Trophoblast cell (in vitro differentiated cells and primary cell): ENCODE measurements at regions not wholly inside any gene's neighbourhood (a gene's known extent, or its start where the extent isn't known, plus 50 kb on each side); places are given as distances from the start of the nearest gene placed in this dataset.

Experiments used
- DNase-seq, 2 donors: peaks; one replicate each; pipeline ENCODE4 v3.0.0-alpha.2; 2016
- H2AFZ ChIP-seq: 2 replicates; pipeline ENCODE4 v1.6.1; 2013; ENCODE audit warnings: low read length, moderate library complexity, mild to moderate bottlenecking; ENCODE audit not compliant: insufficient read depth, poor library complexity
- H2AK5ac ChIP-seq: 2 replicates; pipeline ENCODE4 v1.6.1; 2013; ENCODE audit warnings: mild to moderate bottlenecking, low read length
- H2BK120ac ChIP-seq: 2 replicates; pipeline ENCODE4 v1.6.1; 2013; ENCODE audit warnings: low read length, mild to moderate bottlenecking, moderate library complexity; ENCODE audit not compliant: insufficient read depth, poor library complexity
- H2BK12ac ChIP-seq: 2 replicates; pipeline ENCODE4 v1.6.1; 2013; ENCODE audit warnings: mild to moderate bottlenecking, low read length, moderate library complexity
- H2BK5ac ChIP-seq: 2 replicates; pipeline ENCODE4 v1.6.1; 2013; ENCODE audit warnings: low read length, low read depth, moderate library complexity, mild to moderate bottlenecking; ENCODE audit not compliant: poor library complexity
- H3K14ac ChIP-seq: 2 replicates; pipeline ENCODE4 v1.6.1; 2013; ENCODE audit warnings: mild to moderate bottlenecking, low read length
- H3K18ac ChIP-seq: 2 replicates; pipeline ENCODE4 v1.6.1; 2013; ENCODE audit warnings: mild to moderate bottlenecking, low read length
- H3K23ac ChIP-seq: 2 replicates; pipeline ENCODE4 v1.6.1; 2013; ENCODE audit warnings: low read length
- H3K27ac ChIP-seq: 2 replicates; pipeline ENCODE4 v1.5.1; 2013; ENCODE audit warnings: low read depth, mild to moderate bottlenecking, inconsistent platforms, low read length, moderate library complexity
- H3K27me3 ChIP-seq: 2 replicates; pipeline ENCODE4 v1.6.1; 2013; ENCODE audit warnings: inconsistent platforms, mild to moderate bottlenecking, low read length, moderate library complexity; ENCODE audit not compliant: insufficient read depth
- H3K36me3 ChIP-seq, 2 experiments: 1 replicate in 1 of 2; 2 replicates in 1 of 2; pipeline ENCODE4 v1.6.1; 2013; ENCODE audit warnings: low read length in 2 of 2, mild to moderate bottlenecking in 2 of 2, moderate library complexity in 1 of 2; ENCODE audit not compliant: insufficient read depth in 2 of 2, control insufficient read depth in 1 of 2
- H3K4ac ChIP-seq: 2 replicates; pipeline ENCODE4 v1.6.1; 2013; ENCODE audit warnings: low read depth, mild to moderate bottlenecking, low read length, moderate library complexity
- H3K4me1 ChIP-seq, 2 experiments: 1 replicate in 1 of 2; 2 replicates in 1 of 2; pipeline ENCODE4 v1.6.1; 2013; ENCODE audit warnings: low read length in 2 of 2, mild to moderate bottlenecking in 2 of 2, moderate library complexity in 1 of 2; ENCODE audit not compliant: insufficient read depth in 2 of 2, control insufficient read depth in 1 of 2
- H3K4me2 ChIP-seq: 2 replicates; pipeline ENCODE4 v1.6.1; 2013; ENCODE audit warnings: inconsistent platforms, mild to moderate bottlenecking, low read length, moderate library complexity
- H3K4me3 ChIP-seq: 2 replicates; pipeline ENCODE4 v1.5.1; 2013; ENCODE audit warnings: mild to moderate bottlenecking, low read depth, low read length, inconsistent platforms
- H3K79me1 ChIP-seq: one replicate; pipeline ENCODE4 v1.6.1; 2013; ENCODE audit warnings: low read length
- H3K79me2 ChIP-seq: 2 replicates; pipeline ENCODE4 v1.6.1; 2013; ENCODE audit warnings: low read length, mild to moderate bottlenecking; ENCODE audit not compliant: control insufficient read depth, insufficient read depth, poor library complexity
- H3K9ac ChIP-seq: 2 replicates; pipeline ENCODE4 v1.6.1; 2013; ENCODE audit warnings: mild to moderate bottlenecking, low read length
- H3K9me3 ChIP-seq: 2 replicates; pipeline ENCODE4 v1.6.1; 2013; ENCODE audit warnings: low read depth, mild to moderate bottlenecking, control low read depth, inconsistent platforms, low read length; ENCODE audit not compliant: insufficient read depth
- H4K12ac ChIP-seq: 2 replicates; pipeline ENCODE4 v1.6.1; 2013; ENCODE audit warnings: low read depth, mild to moderate bottlenecking, low read length, moderate library complexity
- H4K8ac ChIP-seq: 2 replicates; pipeline ENCODE4 v1.6.1; 2013; ENCODE audit warnings: low read depth, mild to moderate bottlenecking, low read length, moderate library complexity
- H4K91ac ChIP-seq: one replicate; pipeline ENCODE4 v1.6.1; 2013; ENCODE audit warnings: low read depth, mild to moderate bottlenecking, low read length, moderate library complexity
- WGBS: extraction: QIAGEN DNeasy Blood & Tissue Kit; methylation state at CpG from one replicate; pipeline ENCODE4 v1.1.7; 2013; ENCODE audit warnings: missing lambda C conversion rate; ENCODE audit not compliant: insufficient read length, insufficient coverage; ENCODE audit errors: extremely low coverage; 5-methylcytosine and 5-hydroxymethylcytosine counted together

DNA sequence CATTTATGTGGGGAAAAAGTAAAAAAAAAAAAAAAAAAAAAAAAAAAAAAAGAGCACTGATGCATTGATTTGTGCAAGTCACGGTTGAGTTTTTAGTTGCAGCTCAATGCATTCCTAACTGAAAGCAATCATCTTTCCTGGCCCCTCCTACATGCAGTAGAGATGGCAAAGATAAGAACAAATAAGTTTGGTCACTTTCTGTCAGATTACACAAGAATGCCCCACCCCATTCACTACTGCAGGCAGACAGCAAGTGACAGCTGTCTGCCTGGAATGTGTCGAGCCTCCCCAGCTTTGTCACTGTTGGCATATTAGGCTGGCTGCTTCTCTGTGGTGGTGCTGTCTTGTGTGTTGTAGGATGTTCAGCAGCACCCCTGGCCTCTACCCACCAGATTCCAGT, 243.5 kb downstream of the FOXL1 start:
- Histone ChIP-seq H3K18ac (no peak overlapping the region), H3K79me2 (no peaks in the 10 kb centered on the region), H3K27me3 (no peaks in the 10 kb centered on the region), H2BK12ac (no peak overlapping the region), H3K36me3 (no peaks in the 10 kb centered on the region), H3K14ac (no peak overlapping the region), H2AFZ (no peak overlapping the region), H4K8ac (no peak overlapping the region), H3K4me1 (peaks cover 0 to 2% of the 10 kb centered on the region in 2 experiments), H3K9ac (no peak overlapping the region), H2BK5ac (no peak overlapping the region), H4K12ac (no peak overlapping the region), H3K4me3 (no peak overlapping the region), H4K91ac (no peak overlapping the region), H3K79me1 (no peaks in the 10 kb centered on the region), H3K4me2 (no peak overlapping the region), H3K27ac (no peak overlapping the region), H2BK120ac (no peak overlapping the region), H2AK5ac (no peak overlapping the region), H3K9me3 (peaks cover 2% of the 10 kb centered on the region), H3K23ac (no peak overlapping the region), H3K4ac (no peak overlapping the region)
- peak in 1 of 2 donors; percentile 4 for DNase-seq
- no CpG with 5 or more reads among the region's 2 CpGs for WGBS

DNA sequence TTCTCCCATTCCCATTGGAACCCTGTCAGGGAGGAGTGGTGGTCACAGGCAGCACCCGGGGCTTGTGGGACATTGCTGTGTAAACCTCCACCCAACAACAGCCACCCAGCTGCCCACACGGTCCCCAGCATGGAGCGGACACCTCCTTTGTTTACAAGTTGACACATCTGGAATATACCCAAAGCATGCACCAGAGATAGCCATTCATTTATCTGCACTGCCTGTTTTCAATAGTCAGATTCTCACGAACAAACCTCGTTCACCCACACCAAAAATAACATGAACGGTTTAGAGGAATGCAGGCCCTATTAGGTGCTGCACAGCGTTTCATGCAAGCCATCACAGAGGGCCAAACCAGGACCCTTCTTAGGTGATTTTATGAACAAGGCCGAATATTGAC, 244.8 kb downstream of the FOXL1 start:
- H3K4me1 ChIP-seq, result peaks cover 0 to 2% of the 10 kb centered on the region in 2 experiments
- no peak overlapping the region for H3K9ac ChIP-seq
- no peaks in the 10 kb centered on the region for H3K27me3 ChIP-seq
- H3K4ac ChIP-seq, result no peak overlapping the region
- DNase-seq, result no peak
- H3K18ac ChIP-seq, result no peak overlapping the region
- no peak overlapping the region for H4K91ac ChIP-seq
- H2BK12ac ChIP-seq, result no peak overlapping the region
- H2AFZ ChIP-seq, result no peak overlapping the region
- peaks cover 2% of the 10 kb centered on the region for H3K9me3 ChIP-seq
- no peak overlapping the region for H3K27ac ChIP-seq
- H3K4me2 ChIP-seq, result no peak overlapping the region
- no peak overlapping the region for H2BK5ac ChIP-seq
- no peak overlapping the region for H4K8ac ChIP-seq
- no peaks in the 10 kb centered on the region for H3K36me3 ChIP-seq
- no peak overlapping the region for H4K12ac ChIP-seq
- no peaks in the 10 kb centered on the region for H3K79me2 ChIP-seq
- WGBS, result no CpG with 5 or more reads among the region's 8 CpGs
- H3K23ac ChIP-seq, result no peak overlapping the region
- H3K14ac ChIP-seq, result no peak overlapping the region
- H3K4me3 ChIP-seq, result no peak overlapping the region
- H2AK5ac ChIP-seq, result no peak overlapping the region
- no peaks in the 10 kb centered on the region for H3K79me1 ChIP-seq
- no peak overlapping the region for H2BK120ac ChIP-seq

DNA sequence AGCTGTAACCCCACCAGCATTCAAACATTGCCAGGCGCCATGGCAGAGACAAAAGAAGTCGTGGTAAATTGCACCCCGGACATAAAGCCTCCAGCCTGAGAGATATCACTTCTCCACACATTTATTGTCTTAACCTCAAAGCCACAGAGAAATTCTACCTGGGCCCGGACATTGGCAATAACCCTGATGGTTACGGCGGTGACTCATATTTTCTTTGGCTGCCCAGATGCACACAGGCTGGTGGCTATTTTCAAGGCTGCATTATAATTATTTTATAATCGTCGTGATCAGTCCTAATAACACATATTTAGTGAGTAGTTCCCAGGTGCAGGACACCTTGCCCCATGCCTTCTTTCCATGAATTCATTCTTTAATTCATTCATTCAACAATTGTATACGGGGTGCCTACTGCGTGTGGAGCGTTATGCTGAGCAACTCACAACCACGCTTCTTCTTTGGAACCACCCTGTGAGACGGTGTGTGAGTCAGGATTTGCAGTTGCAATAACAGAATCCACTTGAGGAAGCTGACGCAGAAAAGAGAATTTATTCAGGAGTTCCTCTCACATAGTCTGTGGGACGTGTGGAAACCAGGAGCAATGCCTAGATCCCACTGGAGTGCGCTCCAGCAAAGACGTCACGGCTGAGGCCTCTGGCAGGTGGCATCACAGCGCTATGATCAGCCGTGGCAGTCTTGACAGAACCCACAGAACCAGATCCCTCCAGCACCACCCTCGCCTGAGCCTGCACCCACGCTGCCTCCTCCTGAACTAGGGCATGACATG, 245.7 kb downstream of the FOXL1 start:
- Histone ChIP-seq H3K4me1 (peaks cover 0 to 2% of the 10 kb centered on the region in 2 experiments), H3K79me2 (no peaks in the 10 kb centered on the region), H2BK5ac (no peak overlapping the region), H4K8ac (no peak overlapping the region), H4K12ac (no peak overlapping the region), H3K14ac (no peak overlapping the region), H3K36me3 (no peaks in the 10 kb centered on the region), H3K4me3 (no peak overlapping the region), H3K23ac (no peak overlapping the region), H2AFZ (no peak overlapping the region), H4K91ac (no peak overlapping the region), H3K27me3 (no peaks in the 10 kb centered on the region), H3K4ac (no peak overlapping the region), H2AK5ac (no peak overlapping the region), H3K4me2 (no peak overlapping the region), H3K9me3 (peaks cover 2% of the 10 kb centered on the region), H2BK120ac (no peak overlapping the region), H3K27ac (no peak overlapping the region), H3K79me1 (no peaks in the 10 kb centered on the region), H3K18ac (no peak overlapping the region), H3K9ac (no peak overlapping the region), H2BK12ac (no peak overlapping the region)
- DNase-seq, result no peak
- WGBS, result no CpG with 5 or more reads among the region's 22 CpGs

DNA sequence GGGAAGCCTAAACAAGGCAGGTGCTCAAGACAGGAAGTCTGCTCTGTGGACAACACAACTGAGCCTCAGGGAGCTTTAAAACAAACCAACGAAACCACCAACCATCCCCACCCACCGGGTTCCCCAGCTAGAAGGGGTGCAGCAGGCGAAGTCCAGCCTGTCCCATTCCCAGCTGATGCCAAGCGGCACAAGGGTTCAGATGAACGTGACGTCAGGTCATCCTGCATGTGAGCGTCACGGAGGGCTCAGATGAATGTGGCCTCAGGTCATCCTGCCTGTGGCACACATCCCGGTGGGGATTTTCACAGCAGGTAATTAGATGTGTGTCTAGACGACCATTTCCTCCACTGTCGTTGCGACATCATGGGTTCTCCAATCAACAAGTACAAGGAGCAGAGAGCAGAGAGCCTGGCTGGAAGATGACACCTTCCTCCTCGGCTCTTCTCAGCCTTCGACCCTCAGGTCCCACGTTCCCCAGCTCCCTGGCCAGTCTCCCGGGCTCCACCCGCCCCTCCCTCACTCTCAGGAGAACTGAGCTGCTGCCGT, 246.5 kb downstream of the FOXL1 start:
- H2BK120ac ChIP-seq, result no peak overlapping the region
- H3K27ac ChIP-seq, result no peak overlapping the region
- DNase-seq, result no peak
- no peak overlapping the region for H3K4ac ChIP-seq
- H2BK5ac ChIP-seq, result no peak overlapping the region
- H4K8ac ChIP-seq, result no peak overlapping the region
- no CpG with 5 or more reads among the region's 18 CpGs for WGBS
- H4K12ac ChIP-seq, result no peak overlapping the region
- no peak overlapping the region for H3K4me3 ChIP-seq
- no peak overlapping the region for H2BK12ac ChIP-seq
- no peak overlapping the region for H3K18ac ChIP-seq
- H3K9me3 ChIP-seq, result peaks cover 2% of the 10 kb centered on the region
- H2AFZ ChIP-seq, result no peak overlapping the region
- no peaks in the 10 kb centered on the region for H3K36me3 ChIP-seq
- no peak overlapping the region for H3K23ac ChIP-seq
- H3K27me3 ChIP-seq, result no peaks in the 10 kb centered on the region
- no peak overlapping the region for H3K9ac ChIP-seq
- H2AK5ac ChIP-seq, result no peak overlapping the region
- peaks cover 0 to 2% of the 10 kb centered on the region in 2 experiments for H3K4me1 ChIP-seq
- no peaks in the 10 kb centered on the region for H3K79me1 ChIP-seq
- no peak overlapping the region for H4K91ac ChIP-seq
- H3K14ac ChIP-seq, result no peak overlapping the region
- no peaks in the 10 kb centered on the region for H3K79me2 ChIP-seq
- H3K4me2 ChIP-seq, result no peak overlapping the region
